ENCODE measurements at regions not wholly inside any gene's neighbourhood (a gene's known extent, or its start where the extent isn't known, plus 50 kb on each side); places are given as distances from the start of the nearest gene placed in this dataset.

DNA sequence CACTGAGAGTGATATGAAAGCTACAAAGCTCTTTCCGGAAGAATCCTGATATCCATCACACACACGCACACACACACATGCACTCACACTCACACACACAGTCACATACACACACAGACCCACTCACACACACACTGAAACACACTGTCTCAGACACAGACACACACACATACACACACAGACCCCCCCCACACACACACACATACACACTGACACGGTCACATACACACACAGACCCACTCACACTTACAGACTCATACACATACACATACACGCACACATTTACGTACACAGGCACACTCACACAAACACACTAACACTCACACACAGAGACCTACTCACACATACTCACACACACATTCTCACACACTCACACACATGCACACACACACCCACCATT lies 58.6 kb downstream of the LIG4 start:
- no peak for DNase-seq

DNA sequence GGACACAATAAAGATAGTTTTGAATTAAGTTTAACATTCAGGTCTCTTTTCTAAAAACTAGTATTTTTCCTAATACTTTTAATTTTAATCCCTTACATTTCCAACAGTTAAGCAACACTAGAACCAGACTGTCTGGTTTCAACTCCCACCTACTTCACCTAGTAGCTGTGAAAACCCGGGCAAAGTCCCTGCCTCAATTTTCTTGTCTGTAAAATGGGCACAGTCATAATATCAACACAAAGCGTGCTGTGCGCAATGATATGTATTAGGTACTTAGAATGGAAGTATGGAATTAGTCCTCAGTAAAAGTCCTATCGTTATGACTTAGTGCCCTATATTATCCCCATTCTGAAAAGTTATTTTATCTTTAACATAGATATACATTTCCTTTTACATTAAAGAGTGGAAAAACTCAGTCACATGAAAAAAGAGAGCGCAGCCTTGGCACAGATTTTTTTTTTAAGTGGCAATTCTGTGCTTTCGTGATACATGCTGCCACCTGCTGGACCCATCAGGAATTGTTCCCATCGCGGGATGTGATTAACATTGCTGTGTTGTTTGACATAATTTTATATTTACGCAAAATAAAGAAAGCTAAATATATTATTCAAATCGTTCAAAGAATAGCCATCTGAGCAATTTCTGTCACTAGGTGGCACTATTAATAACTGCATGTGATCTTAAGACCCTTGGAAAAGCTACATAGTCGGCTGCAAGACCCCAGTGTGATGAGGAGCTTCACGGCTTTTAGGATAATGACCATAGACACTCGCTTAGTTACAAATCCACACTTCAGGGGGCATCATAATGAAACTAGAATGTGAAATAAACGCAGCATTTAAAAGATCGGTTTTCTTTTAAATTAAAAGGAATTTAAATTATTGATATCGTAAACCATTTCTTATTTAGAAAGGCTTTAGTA lies 59.9 kb downstream of the LIG4 start:
- DNase-seq, result peak; percentile 72

- DNase-seq, result no peak
Measured at GRCh38 chr13:108154421-108154858, 60.9 kb downstream of the LIG4 start.

DNA sequence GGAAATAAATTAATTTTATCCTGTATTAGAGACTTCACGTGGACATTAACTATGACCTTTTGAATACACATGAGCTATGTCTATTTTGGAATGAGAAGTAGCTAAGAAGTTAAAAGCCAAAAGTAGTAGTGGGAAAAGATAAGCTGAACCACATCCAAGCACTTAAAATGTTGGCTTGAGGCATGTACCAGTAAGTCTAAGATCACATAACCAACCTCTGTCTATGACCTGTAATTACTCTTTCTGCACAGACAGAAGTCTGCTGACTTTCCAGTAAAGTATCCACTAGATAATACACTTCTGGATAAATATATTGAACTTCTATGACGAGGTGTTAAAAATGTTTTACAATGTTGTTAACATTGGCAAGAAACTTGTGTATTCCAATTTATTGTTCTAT lies 68.7 kb downstream of the LIG4 start:
- no peak for DNase-seq

DNA sequence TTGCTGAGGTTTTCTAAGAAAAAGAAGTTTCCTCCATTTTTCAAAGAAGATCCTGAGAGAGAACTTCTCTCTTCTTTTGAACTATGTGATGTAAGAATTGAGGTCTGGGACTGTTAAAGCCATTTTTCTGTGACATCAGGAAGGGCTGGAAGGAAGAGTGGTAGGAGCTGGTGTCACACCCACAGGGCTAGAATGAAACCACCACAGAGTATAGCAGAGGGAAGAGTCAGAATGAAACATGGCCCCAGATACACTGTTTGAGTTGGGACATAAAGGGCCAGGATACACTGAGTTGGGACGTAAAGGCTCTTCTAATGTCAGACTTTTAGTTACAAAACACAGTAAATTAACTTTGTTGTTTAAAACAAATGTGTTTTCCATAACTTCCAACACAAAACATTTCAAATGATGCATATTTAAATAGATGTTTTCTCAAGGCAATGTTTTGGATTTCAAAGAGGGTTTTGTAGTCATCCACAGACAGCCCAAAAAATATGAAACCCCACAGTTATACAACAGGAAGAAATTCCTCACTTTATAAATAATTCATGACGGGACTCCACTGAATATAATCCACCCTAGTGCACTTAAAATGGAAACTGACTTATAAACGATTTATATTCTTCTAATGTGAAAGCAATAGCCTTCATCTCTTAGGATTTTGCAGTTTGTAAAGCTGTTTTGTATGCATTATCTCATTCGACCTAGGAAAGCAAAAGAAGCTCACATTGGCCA lies 72.5 kb downstream of the LIG4 start:
- no peak for DNase-seq

GRCh38 chr13:108137176-108137575 lies 78.2 kb downstream of the LIG4 start:
- DNase-seq, result no peak

- DNase-seq, result no peak
Measured at GRCh38 chr13:108127406-108127805, 87.9 kb downstream of the LIG4 start.

DNA sequence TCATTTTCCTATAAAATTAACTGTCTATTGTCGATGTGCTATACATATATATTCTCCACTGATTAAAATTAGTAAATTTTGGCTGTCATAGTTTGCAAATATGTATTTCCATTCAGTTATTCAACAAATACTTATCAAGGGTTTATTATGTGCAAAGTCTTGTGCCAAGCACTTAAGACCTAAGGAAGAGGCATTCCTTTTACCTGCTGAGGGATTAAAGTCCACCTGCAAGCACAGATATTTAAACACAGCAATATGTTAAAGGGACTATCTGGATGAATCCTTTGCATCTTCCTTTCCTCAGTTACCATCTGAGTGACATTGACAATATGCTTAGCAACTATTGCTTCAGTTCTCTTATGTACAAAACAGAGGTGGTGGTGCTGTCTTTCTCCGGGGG lies 89.3 kb downstream of the LIG4 start:
- no peak for DNase-seq

DNA sequence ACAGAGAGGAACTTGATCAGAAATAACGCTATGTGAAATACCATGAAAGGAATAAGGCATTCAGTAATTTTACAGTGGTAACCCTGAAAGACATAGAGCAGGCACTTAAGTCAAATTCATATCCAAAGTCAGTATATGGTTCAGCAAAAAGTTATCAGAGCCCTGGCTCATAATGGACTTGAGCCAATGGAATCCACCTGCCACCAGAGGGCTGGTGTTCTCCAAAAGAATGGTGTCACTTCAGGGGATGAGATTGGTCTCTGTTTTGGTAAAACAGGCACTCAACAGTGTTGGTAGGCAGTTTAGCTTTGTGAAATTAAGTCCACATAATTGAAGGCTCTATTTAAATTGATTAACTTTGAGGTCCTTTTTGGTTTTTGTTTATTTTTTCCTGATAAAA lies 93.9 kb downstream of the LIG4 start:
- no peak for DNase-seq

DNA sequence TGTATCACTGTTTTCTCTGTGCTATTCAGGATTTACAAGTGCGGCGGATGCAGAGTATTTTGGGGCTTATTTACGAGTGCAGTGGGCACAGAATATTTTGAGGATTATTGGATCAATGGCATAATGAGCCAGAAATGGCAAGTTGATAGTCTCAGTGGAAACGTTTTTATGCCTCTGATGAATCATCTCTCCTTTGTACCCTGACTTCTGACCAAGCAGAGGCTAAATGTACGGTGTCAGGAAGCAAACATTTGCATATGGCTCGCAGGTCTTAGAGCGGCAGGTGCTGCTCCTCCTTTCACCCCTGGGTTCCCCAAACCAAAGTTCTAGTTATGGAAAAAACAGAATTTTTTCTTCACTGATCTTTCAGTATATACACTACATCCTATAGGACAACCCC lies 94.5 kb downstream of the LIG4 start:
- no peak for DNase-seq

- DNase-seq, result no peak
Measured at GRCh38 chr13:108120302-108120701, 95.0 kb downstream of the LIG4 start.

GRCh38 chr13:108115738-108116137 lies 99.6 kb downstream of the LIG4 start:
- no peak for DNase-seq

- DNase-seq, result no peak
Measured at GRCh38 chr13:108113407-108113806, 101.9 kb downstream of the LIG4 start.

DNA sequence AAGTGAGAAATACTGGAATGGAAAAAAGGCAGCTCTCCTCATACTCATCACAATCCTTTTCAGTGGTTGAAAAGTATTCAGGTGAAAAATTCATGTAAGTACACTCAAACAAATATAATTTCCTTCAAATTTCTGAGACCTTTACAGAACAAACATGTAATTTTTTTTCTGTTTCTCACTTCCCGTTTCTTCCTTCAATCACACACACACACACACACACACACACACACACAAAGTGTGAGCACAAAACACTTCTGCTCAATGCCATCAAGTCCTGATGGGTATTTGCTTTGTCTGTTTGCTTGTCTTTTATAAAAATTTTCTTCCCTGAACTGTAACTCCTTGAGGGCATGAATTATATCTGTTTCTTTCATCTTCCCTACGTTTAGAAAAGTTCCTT lies 110.6 kb downstream of the LIG4 start:
- no peak for DNase-seq

DNA sequence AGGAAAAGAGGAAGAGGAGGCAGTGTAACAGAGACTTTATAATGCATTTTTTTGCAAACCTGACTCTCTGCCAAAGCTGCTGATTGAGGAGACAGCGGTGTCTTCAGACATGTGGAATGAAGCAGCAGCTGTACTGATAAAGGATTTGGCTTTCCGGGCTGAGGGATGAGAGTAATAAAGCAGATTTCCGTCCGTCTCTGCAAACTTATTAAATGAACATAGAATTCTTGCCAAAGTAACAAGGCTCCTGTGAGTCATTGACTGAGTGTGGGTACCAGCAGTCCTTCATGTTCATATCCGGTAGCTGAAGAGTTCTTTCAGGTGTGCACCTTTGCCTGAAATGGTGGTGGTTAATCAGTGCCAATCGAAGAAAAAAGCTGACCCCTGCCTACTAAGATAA lies 112.6 kb downstream of the LIG4 start:
- DNase-seq, result no peak

DNA sequence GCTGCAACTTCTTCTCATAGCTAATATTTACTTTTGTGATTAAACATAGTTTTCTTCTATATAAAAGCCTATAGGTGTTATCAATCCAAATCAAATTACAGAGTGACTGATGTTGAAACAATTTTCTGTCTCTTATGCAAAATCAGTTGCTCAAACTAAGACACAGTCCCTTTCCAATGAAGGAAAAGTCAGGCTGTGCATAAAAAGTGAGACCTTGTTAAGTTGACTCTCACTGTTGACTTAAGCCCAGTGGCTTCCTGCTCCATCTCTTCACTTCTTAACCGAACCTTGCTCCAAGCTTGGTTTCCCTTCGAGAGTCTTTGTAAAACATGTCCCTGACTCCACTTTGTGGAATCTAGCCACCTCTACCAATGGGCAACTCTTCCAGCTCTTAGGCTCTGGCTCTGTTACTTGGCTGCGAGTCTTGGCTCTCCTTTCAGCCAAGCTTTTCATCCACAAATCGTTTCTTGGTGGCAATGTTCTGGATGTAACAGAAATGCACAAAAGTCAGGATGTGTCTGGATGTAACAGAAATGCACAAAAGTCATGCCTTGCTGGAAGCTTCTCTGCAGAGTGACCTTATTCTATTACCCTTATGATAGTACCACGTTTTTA lies 118.9 kb downstream of the LIG4 start:
- no peak for DNase-seq

- DNase-seq, result no peak
Measured at GRCh38 chr13:108095036-108095435, 120.3 kb downstream of the LIG4 start.

DNA sequence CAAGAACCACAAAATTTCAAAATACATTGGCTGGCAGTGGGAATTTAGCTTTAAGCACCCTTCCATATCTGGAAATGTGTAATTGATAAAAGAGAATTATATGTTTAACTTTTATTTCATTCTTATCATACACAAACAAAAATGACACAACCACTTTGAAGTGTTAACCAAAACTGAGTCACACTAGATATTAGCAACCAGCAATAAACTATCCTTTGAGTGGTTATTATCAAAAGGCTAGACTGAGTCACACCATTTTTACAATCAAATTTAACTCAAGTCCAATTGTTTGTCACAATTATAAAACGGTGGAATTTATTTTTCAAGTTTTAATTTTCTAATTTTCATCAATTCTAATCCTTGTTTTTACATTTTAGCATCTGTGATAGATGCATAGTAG lies 121.7 kb downstream of the LIG4 start:
- no peak for DNase-seq

GRCh38 chr13:108087810-108088209 lies 127.5 kb downstream of the LIG4 start:
- no peak for DNase-seq

DNA sequence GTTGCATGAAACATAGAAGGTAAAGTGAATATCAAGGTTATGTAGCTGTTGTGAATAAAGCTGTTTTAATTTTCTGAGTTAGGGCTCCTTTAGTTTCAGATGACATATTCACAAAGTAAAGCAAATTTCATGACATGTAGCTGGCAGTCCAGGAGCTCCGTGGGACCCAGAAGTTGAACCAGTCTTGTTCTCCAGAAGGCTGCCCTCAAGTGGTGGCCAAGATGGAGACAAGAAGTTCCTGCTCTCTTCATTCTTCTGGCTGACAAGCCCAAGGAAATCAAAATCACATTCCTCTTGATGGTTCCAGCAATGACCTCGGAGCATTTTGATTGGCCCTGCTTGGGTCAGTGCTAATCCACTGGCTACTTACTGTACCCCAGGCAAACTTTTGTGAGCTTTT lies 128.7 kb downstream of the LIG4 start:
- DNase-seq, result no peak

- DNase-seq, result no peak
Measured at GRCh38 chr13:108084840-108085239, 130.5 kb downstream of the LIG4 start.

DNA sequence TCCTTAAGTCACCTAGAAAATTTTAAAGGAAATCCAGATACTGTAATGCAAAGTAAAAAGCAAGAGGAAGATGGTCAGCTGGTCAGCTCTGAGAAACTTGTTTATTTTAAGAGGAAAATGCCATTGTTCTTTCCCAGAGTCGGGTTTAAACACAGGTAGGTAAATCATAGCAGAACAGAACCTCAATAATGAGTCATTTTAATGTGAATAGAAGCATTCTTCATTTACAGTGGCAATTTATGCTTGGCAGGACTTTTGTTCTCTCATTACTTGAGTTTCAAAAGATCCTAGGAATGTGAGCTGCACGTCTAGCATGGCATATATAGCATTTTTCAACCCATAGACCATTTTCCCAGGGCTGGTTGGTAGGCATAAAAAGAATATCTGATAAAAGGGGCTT lies 132.3 kb downstream of the LIG4 start:
- DNase-seq, result peak; percentile 23

DNA sequence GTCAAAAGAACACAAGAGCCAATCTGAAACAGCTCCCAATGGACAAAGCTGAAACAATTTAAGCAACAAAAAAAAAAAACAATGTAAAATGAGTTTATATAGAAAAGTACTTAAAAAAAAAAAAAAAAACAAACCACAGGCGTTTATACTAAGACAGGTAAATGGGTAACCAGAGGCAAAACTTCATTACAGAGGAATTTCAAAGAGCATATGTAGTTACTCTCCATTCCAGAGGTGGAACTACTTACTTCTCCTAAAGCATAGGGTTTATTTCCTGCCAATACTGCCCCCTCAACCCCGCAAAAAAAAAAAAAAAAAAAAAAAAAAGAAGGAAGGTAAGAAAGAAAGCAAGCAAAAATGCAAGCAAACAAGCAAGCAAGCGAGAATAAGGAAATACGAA lies 132.9 kb downstream of the LIG4 start:
- no peak for DNase-seq

DNA sequence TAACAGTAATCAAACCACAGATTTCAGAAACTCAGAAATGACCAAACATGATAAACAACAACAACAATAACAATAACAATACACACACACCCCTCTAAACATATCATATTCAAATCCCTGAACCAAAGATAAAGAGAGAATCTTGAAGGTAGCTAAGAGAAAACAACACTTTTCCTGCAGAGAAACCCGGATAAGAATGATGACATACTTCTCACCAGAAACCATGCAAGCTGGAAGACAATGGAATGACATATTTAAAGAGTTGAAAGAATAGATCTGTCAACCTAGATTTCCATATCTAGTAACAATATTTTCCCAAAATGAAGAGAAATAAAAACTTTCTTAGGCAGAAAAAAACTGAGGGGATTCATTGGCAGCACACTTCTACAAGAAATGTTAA lies 138.1 kb downstream of the LIG4 start:
- DNase-seq, result no peak

Measured in retina (tissue), 1 donor.